ENCODE measurements at regions not wholly inside any gene's neighbourhood (a gene's known extent, or its start where the extent isn't known, plus 50 kb on each side); places are given as distances from the start of the nearest gene placed in this dataset.

- no peak for TF ChIP-seq CTCF (IDR thresholded peaks at IDR 0.05)
- TF ChIP-seq POLR2A (IDR thresholded peaks at IDR 0.05): no peak
Measured at GRCh38 chr16:79794941-79795340, 194.4 kb upstream of the MAF start.
